ENCODE measurements at regions not wholly inside any gene's neighbourhood (a gene's known extent, or its start where the extent isn't known, plus 50 kb on each side); places are given as distances from the start of the nearest gene placed in this dataset.

DNA sequence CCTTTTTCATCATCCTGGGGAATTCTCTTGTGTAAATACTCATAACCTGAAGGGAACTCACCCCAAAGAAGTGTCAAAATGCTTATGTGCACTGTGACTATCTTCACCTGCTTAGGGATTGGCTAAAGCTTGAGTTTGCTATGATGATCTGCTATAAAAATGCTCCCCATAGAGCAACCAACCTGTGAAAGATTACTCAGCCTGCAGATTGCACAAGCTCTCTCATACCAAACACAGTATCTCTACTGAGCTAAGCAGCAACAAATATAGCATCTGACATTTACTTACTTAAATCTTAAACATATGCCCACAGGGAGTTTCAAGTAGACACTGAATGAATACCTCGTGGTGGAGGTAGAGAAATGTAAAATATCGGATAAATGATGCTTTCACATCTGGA is 725.8 kb downstream of the MRPL39 start:
- no peak for DNase-seq

DNA sequence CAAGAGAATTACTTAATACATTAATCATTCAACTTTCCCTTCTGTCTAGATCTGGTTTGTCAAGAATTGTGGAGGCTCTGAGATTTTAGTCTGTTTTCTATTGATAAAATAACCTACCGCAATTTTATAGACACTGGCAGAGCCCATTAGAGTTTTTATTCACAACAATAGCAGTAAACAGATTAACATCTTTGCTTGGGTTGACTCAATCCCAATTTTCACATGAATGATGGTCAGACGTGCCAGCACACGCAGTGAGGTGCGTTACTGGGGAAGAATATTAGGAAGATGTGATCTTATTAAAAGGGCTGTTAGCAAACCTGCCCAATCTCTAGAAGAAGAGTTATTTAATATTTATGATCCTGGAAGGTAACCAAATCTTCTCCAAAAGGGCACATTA is 736.6 kb downstream of the MRPL39 start:
- Mint-ChIP-seq H3K4me1 (ENCODE audit: low read depth, unreplicated experiment) (no peaks in the 10 kb centered on the region), H3K27ac (ENCODE audit: unreplicated experiment) (no peak overlapping the region), H3K27me3 (ENCODE audit: unreplicated experiment) (no peaks in the 10 kb centered on the region), H3K36me3 (ENCODE audit: insufficient read depth, unreplicated experiment) (no peaks in the 10 kb centered on the region), H3K4me3 (ENCODE audit: low read depth, unreplicated experiment) (no peak overlapping the region), H3K9me3 (ENCODE audit: low read depth, unreplicated experiment) (peaks cover 2% of the 10 kb centered on the region)
- CTCF ChIA-PET = no interaction called here
- no peak for DNase-seq
- no TSS peak for BruUV-seq (replicated peaks)
- intact Hi-C loops (cut with micrococcal nuclease; ENCODE audit: unreplicated experiment) = no loop called here
- TF ChIP-seq, protein P1, sequence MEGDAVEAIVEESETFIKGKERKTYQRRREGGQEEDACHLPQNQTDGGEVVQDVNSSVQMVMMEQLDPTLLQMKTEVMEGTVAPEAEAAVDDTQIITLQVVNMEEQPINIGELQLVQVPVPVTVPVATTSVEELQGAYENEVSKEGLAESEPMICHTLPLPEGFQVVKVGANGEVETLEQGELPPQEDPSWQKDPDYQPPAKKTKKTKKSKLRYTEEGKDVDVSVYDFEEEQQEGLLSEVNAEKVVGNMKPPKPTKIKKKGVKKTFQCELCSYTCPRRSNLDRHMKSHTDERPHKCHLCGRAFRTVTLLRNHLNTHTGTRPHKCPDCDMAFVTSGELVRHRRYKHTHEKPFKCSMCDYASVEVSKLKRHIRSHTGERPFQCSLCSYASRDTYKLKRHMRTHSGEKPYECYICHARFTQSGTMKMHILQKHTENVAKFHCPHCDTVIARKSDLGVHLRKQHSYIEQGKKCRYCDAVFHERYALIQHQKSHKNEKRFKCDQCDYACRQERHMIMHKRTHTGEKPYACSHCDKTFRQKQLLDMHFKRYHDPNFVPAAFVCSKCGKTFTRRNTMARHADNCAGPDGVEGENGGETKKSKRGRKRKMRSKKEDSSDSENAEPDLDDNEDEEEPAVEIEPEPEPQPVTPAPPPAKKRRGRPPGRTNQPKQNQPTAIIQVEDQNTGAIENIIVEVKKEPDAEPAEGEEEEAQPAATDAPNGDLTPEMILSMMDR (IDR thresholded peaks at IDR 0.05; ENCODE audit: unreplicated experiment) = no peak

More for the DNA sequence above, 725.8 kb downstream of the MRPL39 start:
- H3K4me3 Mint-ChIP-seq (ENCODE audit: low read depth, unreplicated experiment) = no peak overlapping the region
- no peaks in the 10 kb centered on the region for H3K27me3 Mint-ChIP-seq (ENCODE audit: unreplicated experiment)
- H3K27ac Mint-ChIP-seq (ENCODE audit: unreplicated experiment) = no peak overlapping the region
- TF ChIP-seq, protein P1 (IDR thresholded peaks at IDR 0.05; ENCODE audit: unreplicated experiment) = no peak
- intact Hi-C loops (cut with micrococcal nuclease; ENCODE audit: unreplicated experiment) = no loop called here
- no peaks in the 10 kb centered on the region for H3K4me1 Mint-ChIP-seq (ENCODE audit: low read depth, unreplicated experiment)
- no peaks in the 10 kb centered on the region for H3K36me3 Mint-ChIP-seq (ENCODE audit: insufficient read depth, unreplicated experiment)
- no TSS peak for BruUV-seq (replicated peaks)
- CTCF ChIA-PET = no interaction called here
- H3K9me3 Mint-ChIP-seq (ENCODE audit: low read depth, unreplicated experiment) = peaks cover 7% of the 10 kb centered on the region

DNA sequence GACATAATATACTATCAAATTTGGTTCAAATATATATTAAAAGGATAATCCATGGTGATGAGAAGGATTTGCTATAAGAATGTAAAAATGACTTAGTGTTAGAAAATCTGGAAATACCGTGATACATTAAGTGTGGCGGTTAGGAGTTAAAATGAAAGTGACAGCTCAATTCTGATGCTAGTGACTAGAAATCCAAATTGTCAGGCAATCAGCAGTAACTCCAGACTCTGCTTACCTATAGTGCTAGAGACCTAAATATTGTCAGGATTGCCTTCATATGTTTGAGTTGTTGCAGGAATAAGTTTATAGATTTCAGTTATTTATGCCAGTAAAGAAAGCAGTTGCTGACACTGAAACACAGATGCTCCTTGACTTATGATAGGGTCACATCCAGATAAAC is 737.4 kb downstream of the MRPL39 start:
- Mint-ChIP-seq H3K36me3 (ENCODE audit: insufficient read depth, unreplicated experiment) (no peaks in the 10 kb centered on the region), H3K4me3 (ENCODE audit: low read depth, unreplicated experiment) (no peak overlapping the region), H3K27ac (ENCODE audit: unreplicated experiment) (no peak overlapping the region), H3K9me3 (ENCODE audit: low read depth, unreplicated experiment) (peaks cover 2% of the 10 kb centered on the region), H3K27me3 (ENCODE audit: unreplicated experiment) (no peaks in the 10 kb centered on the region), H3K4me1 (ENCODE audit: low read depth, unreplicated experiment) (no peaks in the 10 kb centered on the region)
- intact Hi-C loops (cut with micrococcal nuclease; ENCODE audit: unreplicated experiment) = no loop called here
- CTCF ChIA-PET = no interaction called here
- TF ChIP-seq, protein P1 (IDR thresholded peaks at IDR 0.05; ENCODE audit: unreplicated experiment) = no peak
- BruUV-seq (replicated peaks) = no TSS peak
- DNase-seq = no peak

DNA sequence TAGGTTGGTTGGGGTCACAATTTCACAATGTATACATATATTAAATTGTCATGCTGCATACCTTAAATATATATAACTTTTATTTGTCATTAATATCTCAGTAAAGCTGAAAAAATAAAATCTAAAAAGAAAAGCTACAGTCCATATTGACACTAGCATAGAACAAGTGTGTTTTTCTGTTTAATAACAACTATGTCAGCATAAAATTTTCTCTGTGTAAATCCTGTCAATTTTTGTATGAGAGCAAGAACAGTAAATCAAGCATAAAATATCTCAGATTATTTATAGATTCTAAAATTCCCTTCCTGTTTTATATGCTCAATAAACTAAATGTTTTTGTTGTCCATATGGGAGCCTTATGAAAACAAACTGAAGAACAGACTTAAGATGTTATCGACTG is 739.2 kb downstream of the MRPL39 start:
- Mint-ChIP-seq H3K36me3 (ENCODE audit: insufficient read depth, unreplicated experiment) (no peaks in the 10 kb centered on the region), H3K4me1 (ENCODE audit: low read depth, unreplicated experiment) (no peaks in the 10 kb centered on the region), H3K4me3 (ENCODE audit: low read depth, unreplicated experiment) (no peak overlapping the region), H3K9me3 (ENCODE audit: low read depth, unreplicated experiment) (peaks cover 2% of the 10 kb centered on the region), H3K27me3 (ENCODE audit: unreplicated experiment) (no peaks in the 10 kb centered on the region), H3K27ac (ENCODE audit: unreplicated experiment) (no peak overlapping the region)
- CTCF ChIA-PET = no interaction called here
- intact Hi-C loops (cut with micrococcal nuclease; ENCODE audit: unreplicated experiment) = no loop called here
- TF ChIP-seq, protein P1 (IDR thresholded peaks at IDR 0.05; ENCODE audit: unreplicated experiment) = no peak
- no peak for DNase-seq
- no TSS peak for BruUV-seq (replicated peaks)

DNA sequence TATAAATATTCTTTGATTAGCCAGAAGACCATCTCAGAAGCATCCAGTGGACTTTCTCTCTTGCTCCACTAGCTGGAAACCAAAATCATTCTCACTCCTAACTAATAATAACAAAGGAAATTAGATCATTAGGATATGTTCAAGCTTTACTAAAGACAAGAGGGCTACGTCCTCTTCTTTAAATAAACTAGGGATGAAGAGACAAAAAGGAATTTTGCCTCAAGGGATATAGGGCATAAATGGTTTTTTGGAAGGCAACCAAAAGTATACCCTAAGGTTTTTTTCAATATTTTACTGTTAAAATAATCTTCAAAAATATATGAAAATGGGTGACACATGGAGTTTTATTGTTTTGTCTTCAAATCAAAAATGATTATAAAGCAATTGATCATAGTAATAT is 745.8 kb downstream of the MRPL39 start:
- BruUV-seq (replicated peaks) = no TSS peak
- no peak for DNase-seq
- no peak overlapping the region for H3K27ac Mint-ChIP-seq (ENCODE audit: unreplicated experiment)
- H3K9me3 Mint-ChIP-seq (ENCODE audit: low read depth, unreplicated experiment) = no peaks in the 10 kb centered on the region
- H3K4me3 Mint-ChIP-seq (ENCODE audit: low read depth, unreplicated experiment) = no peak overlapping the region
- TF ChIP-seq, protein P1 (IDR thresholded peaks at IDR 0.05; ENCODE audit: unreplicated experiment) = no peak
- intact Hi-C loops (cut with micrococcal nuclease; ENCODE audit: unreplicated experiment) = no loop called here
- H3K36me3 Mint-ChIP-seq (ENCODE audit: insufficient read depth, unreplicated experiment) = no peaks in the 10 kb centered on the region
- CTCF ChIA-PET = no interaction called here
- H3K27me3 Mint-ChIP-seq (ENCODE audit: unreplicated experiment) = no peaks in the 10 kb centered on the region
- H3K4me1 Mint-ChIP-seq (ENCODE audit: low read depth, unreplicated experiment) = no peaks in the 10 kb centered on the region

All from Calu3 (cell line).